ENCODE measurements at regions not wholly inside any gene's neighbourhood (a gene's known extent, or its start where the extent isn't known, plus 50 kb on each side); places are given as distances from the start of the nearest gene placed in this dataset.

GRCh38 chr22:47872761-47873535 is 1110.5 kb downstream of the TBC1D22A start (continued):
- TF ChIP-seq ZNF704 (CRISPR knock-in tag; IDR thresholded peaks at IDR 0.05; ENCODE audit: borderline replicate concordance): no peak

DNA sequence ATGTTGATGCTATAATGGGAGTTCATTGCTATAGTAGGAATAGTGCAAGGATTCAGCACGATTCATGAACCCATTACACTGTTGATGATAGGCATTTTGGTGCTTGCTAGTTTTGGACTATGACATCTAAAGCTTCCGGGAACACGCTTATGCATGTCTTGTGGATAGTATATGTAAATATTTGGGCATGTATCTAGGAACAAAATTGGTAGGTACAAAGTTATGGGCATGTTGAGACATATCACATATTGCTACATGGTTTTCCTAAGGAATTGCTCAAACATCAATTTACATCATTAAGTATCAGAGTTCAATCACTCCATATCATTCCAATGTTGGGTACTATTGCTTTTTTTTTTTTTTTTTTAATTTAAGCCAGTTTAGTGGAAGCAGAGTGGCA is 1103.2 kb downstream of the TBC1D22A start:
- H2AFZ ChIP-seq (ENCODE audit: low read length): no peak overlapping the region
- no peak overlapping the region for H3K9ac ChIP-seq (ENCODE audit: insufficient read depth, low read depth, low read length)
- ChIA-PET POLR2A (no interaction called here), CTCF (ENCODE audit: low intra/inter-chr PET ratio, low total read pairs) (no interaction called here)
- no peaks in the 10 kb centered on the region for H3K4me1 ChIP-seq (ENCODE audit: insufficient read depth, low read length)
- no peaks in the 10 kb centered on the region for H3K9me3 ChIP-seq (ENCODE audit: low read length)
- in situ Hi-C loops (cut with HindIII; ENCODE audit: extremely low pct_ligation_motif_present, low pct_unique_long_range_greater_than_20kb) (no loop called here), intact Hi-C loops (cut with micrococcal nuclease; ENCODE audit: unreplicated experiment) (no loop called here)
- DNase-seq (ENCODE audit: low spot score) (no peak), FAIRE-seq (no peak), ATAC-seq (no peak)
- no peaks in the 10 kb centered on the region for H3K79me2 ChIP-seq (ENCODE audit: insufficient read depth, low read length)
- no peaks in the 10 kb centered on the region for H3K36me3 ChIP-seq (replicated peaks in 1 of 2; ENCODE audit: control insufficient read depth in 1 of 2, insufficient read depth in 2 of 2, low read length in 2 of 2)
- H4K20me1 ChIP-seq (ENCODE audit: insufficient read depth, low read length): no peaks in the 10 kb centered on the region
- no peak overlapping the region for H3K4me2 ChIP-seq (ENCODE audit: low read depth, low read length)
- TF ChIP-seq ZNF773 (CRISPR knock-in tag; IDR thresholded peaks at IDR 0.05; ENCODE audit: borderline replicate concordance): no peak
- no peak for TF ChIP-seq ZSCAN30 (CRISPR knock-in tag; IDR thresholded peaks at IDR 0.05)
- TF ChIP-seq ATM (IDR thresholded peaks at IDR 0.05; ENCODE audit: borderline replicate concordance): no peak
- TF ChIP-seq ZNF569 (CRISPR knock-in tag; IDR thresholded peaks at IDR 0.05; ENCODE audit: borderline replicate concordance): no peak
- no peak for TF ChIP-seq MBNL3 (CRISPR knock-in tag; conservative IDR thresholded peaks at IDR 0.05)
- no peak for TF ChIP-seq ZBTB49 (CRISPR knock-in tag; IDR thresholded peaks at IDR 0.05; ENCODE audit: borderline replicate concordance)
- TF ChIP-seq, protein P1, sequence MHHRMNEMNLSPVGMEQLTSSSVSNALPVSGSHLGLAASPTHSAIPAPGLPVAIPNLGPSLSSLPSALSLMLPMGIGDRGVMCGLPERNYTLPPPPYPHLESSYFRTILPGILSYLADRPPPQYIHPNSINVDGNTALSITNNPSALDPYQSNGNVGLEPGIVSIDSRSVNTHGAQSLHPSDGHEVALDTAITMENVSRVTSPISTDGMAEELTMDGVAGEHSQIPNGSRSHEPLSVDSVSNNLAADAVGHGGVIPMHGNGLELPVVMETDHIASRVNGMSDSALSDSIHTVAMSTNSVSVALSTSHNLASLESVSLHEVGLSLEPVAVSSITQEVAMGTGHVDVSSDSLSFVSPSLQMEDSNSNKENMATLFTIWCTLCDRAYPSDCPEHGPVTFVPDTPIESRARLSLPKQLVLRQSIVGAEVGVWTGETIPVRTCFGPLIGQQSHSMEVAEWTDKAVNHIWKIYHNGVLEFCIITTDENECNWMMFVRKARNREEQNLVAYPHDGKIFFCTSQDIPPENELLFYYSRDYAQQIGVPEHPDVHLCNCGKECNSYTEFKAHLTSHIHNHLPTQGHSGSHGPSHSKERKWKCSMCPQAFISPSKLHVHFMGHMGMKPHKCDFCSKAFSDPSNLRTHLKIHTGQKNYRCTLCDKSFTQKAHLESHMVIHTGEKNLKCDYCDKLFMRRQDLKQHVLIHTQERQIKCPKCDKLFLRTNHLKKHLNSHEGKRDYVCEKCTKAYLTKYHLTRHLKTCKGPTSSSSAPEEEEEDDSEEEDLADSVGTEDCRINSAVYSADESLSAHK (CRISPR knock-in tag; IDR thresholded peaks at IDR 0.05; ENCODE audit: borderline replicate concordance): no peak
- WGBS (ENCODE audit: low lambda C conversion rate): 43% methylated on average over 3 of the region's 3 CpGs
- H3K4me3 ChIP-seq (replicated peaks in 1 of 3; ENCODE audit: insufficient read depth in 1 of 3, low read depth in 2 of 3, low read length in 3 of 3): no peak overlapping the region
- no peaks in the 10 kb centered on the region; a peak in 1 of 5 replicates for H3K27me3 ChIP-seq (ENCODE audit: control insufficient read depth in 1 of 2, insufficient read depth in 2 of 2, low read length in 2 of 2)
- no TSS peak for BruUV-seq (replicated peaks)
- no peak overlapping the region for H3K27ac ChIP-seq (ENCODE audit: extremely low read length, insufficient read depth, low read length)

Measured in HepG2 (cell line).